NT2/D1 (cell line): ENCODE measurements at regions not wholly inside any gene's neighbourhood (a gene's known extent, or its start where the extent isn't known, plus 50 kb on each side); places are given as distances from the start of the nearest gene placed in this dataset.

Experiments
- DNase-seq: peaks from one replicate; pipeline ENCODE4 v3.0.0-alpha.2; 2011; ENCODE audit warnings: low read depth, low spot score
- H3K27me3 ChIP-seq: 2 replicates; pipeline ENCODE4 v1.6.0; 2011; ENCODE audit warnings: mild to moderate bottlenecking; ENCODE audit not compliant: insufficient read length, insufficient read depth
- H3K36me3 ChIP-seq: 2 replicates; pipeline ENCODE4 v1.6.1; 2011; ENCODE audit warnings: mild to moderate bottlenecking, low read length, mixed read lengths; ENCODE audit not compliant: insufficient read depth, insufficient read length
- H3K4me1 ChIP-seq: 2 replicates; pipeline ENCODE4 v1.5.1; 2011; ENCODE audit not compliant: insufficient read depth, insufficient read length
- H3K4me3 ChIP-seq: 2 replicates; pipeline ENCODE4 v1.5.1; 2011; ENCODE audit warnings: low read depth; ENCODE audit not compliant: insufficient read length
- H3K9ac ChIP-seq: 2 replicates; pipeline ENCODE4 v1.6.0; 2011; ENCODE audit warnings: low read depth; ENCODE audit not compliant: insufficient read length
- H3K9me3 ChIP-seq: 2 replicates; pipeline ENCODE4 v1.5.1; 2011; ENCODE audit warnings: mild to moderate bottlenecking, low read length; ENCODE audit not compliant: insufficient read depth
- SUZ12 ChIP-seq: IDR thresholded peaks from 2 replicates; pipeline ENCODE4 v1.6.1; 2011; ENCODE audit not compliant: insufficient read length, insufficient read depth; ENCODE audit errors: extremely low read depth
- YY1 ChIP-seq: IDR thresholded peaks from 2 replicates; pipeline ENCODE4 v1.6.1; 2011; ENCODE audit not compliant: insufficient read length, insufficient read depth
- ZNF274 ChIP-seq: IDR thresholded peaks from 2 replicates; pipeline ENCODE4 v1.6.1; 2011; ENCODE audit warnings: mild to moderate bottlenecking, low read depth, low read length

DNA sequence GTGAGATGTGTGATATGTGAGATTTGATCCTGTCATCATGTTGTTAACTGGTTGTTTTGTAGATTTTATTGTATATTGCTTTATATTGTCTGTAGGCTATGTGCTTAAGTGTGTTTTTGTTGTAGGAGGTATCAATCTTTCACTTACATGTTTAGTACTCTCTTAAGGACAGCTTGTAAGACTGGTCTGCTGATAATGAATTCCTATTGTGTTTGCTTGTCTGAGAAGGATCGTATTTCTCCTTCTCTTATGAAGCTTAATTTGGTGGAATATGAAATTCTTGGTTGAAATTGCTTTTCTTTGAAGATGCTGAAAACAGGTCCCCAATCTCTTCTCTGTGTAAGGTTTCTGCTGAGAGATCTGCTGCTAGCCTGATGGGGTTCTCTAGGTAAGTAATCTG lies 94.5 kb upstream of the ARHGAP5 start:
- TF ChIP-seq SUZ12 (no peak), ZNF274 (no peak), YY1 (no peak)
- no peaks in the 10 kb centered on the region for H3K36me3 ChIP-seq
- no peak for DNase-seq
- no peaks in the 10 kb centered on the region; the same call in 1 of the 2 replicates for H3K9me3 ChIP-seq
- no peak overlapping the region for H3K4me3 ChIP-seq
- no peaks in the 10 kb centered on the region for H3K4me1 ChIP-seq
- no peak overlapping the region for H3K9ac ChIP-seq
- H3K27me3 ChIP-seq: no peaks in the 10 kb centered on the region

DNA sequence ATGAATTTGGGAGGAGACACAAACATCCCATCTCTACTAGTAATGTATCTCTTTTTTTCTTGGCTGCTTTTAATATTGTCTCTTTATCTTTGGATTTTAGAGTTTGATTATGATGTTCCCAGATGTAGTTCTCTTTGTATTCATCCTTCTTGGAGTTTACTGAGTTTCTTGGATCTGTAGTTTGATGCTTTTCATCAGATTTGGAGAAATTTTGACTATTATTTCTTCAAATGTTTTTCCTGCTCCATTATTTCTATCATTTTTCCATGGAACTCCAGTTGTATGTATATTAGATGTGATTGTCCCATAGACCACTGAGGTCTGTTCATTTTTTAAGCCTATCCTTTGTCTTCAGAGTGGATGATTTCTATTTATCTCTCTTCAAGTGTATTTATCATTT lies 90.7 kb upstream of the ARHGAP5 start:
- H3K27me3 ChIP-seq: no peaks in the 10 kb centered on the region
- DNase-seq: no peak
- TF ChIP-seq SUZ12: no peak
- no peak for TF ChIP-seq ZNF274
- no peak for TF ChIP-seq YY1
- no peaks in the 10 kb centered on the region; the same call in 1 of the 2 replicates for H3K9me3 ChIP-seq
- H3K36me3 ChIP-seq: no peaks in the 10 kb centered on the region
- H3K9ac ChIP-seq: no peak overlapping the region
- no peaks in the 10 kb centered on the region for H3K4me1 ChIP-seq
- no peak overlapping the region for H3K4me3 ChIP-seq

DNA sequence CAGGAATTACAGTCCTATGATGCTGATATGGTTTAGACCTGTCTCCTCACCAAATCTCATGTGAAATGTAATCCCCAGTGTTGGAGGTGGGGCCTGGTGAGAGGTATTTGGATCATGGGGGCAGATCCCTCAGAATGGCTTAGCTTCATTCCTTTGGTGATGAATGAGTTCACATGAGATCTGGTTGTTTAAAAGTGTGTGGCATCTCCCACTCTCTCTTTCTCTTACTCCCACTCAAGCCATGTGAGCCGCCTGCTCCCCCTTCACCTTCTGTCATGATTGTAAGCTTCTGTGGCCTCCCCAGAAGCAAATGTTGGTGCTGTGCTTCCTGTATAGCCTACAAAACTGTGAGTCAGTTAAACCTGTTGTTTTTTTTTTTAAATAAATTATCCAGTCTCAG lies 89.4 kb upstream of the ARHGAP5 start:
- Histone ChIP-seq H3K9ac (no peak overlapping the region), H3K4me3 (no peak overlapping the region), H3K36me3 (no peaks in the 10 kb centered on the region), H3K27me3 (no peaks in the 10 kb centered on the region), H3K4me1 (no peaks in the 10 kb centered on the region), H3K9me3 (no peaks in the 10 kb centered on the region; the same call in 1 of the 2 replicates)
- no peak for TF ChIP-seq YY1
- no peak for TF ChIP-seq SUZ12
- TF ChIP-seq ZNF274: no peak
- DNase-seq: no peak

DNA sequence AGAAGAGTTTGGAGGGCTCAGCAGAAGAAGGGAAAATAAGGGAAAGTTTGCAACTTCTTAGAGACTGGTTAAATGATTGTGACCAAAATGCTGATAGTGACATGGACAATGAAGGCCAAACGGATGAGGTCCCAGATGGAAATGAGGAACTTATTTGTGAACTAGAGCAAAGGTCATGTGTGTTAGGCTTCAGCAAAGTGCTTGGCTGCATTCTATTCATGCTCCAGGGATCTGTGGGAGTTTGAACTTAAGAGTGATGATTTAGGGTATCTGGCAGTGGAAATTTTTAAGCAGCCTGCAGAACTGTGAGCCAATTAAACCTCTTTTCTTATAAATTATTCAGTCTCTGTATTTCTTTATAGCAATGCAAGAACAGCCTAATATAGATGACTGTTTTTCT lies 88.9 kb upstream of the ARHGAP5 start:
- Histone ChIP-seq H3K27me3 (no peaks in the 10 kb centered on the region), H3K9me3 (no peaks in the 10 kb centered on the region; the same call in 1 of the 2 replicates), H3K4me3 (no peak overlapping the region), H3K36me3 (no peaks in the 10 kb centered on the region), H3K4me1 (no peaks in the 10 kb centered on the region), H3K9ac (no peak overlapping the region)
- DNase-seq: no peak
- TF ChIP-seq ZNF274: no peak
- TF ChIP-seq YY1: no peak

DNA sequence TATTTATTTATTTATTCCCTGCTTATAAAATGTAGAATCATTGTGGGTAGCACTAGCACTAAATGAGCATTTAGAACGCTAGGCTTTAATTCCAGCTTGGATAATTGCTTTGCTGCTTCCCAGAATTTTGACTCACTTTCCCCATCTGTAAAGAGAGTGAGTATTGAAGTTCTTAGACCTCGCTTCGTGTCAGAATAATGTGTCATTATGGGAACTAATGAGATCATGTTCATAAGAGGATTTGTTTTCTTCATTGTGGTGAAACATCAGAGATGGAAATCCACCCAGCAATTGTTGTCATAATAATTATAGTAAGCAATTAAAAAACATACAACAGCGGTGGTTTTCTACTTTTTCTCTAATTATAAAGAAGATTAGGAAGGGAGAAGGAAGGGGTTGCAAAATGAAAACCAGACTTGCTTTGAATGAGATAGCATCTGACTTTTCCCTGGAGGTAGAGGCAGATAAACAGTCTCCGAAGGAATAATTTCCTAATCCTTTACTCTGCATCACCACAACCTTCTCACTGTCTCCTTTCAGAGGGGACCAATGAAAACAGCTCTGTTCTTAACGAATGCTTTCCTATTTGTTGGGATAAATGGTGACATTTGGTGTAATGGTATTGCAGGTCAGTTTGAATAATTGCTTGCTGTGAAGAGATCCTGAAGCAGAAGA lies 86.8 kb upstream of the ARHGAP5 start:
- Histone ChIP-seq H3K4me3 (no peak overlapping the region), H3K36me3 (no peaks in the 10 kb centered on the region), H3K4me1 (no peaks in the 10 kb centered on the region), H3K27me3 (no peaks in the 10 kb centered on the region), H3K9ac (no peak overlapping the region), H3K9me3 (no peaks in the 10 kb centered on the region; the same call in 1 of the 2 replicates)
- no peak for DNase-seq
- TF ChIP-seq ZNF274 (no peak), SUZ12 (no peak), YY1 (no peak)

DNA sequence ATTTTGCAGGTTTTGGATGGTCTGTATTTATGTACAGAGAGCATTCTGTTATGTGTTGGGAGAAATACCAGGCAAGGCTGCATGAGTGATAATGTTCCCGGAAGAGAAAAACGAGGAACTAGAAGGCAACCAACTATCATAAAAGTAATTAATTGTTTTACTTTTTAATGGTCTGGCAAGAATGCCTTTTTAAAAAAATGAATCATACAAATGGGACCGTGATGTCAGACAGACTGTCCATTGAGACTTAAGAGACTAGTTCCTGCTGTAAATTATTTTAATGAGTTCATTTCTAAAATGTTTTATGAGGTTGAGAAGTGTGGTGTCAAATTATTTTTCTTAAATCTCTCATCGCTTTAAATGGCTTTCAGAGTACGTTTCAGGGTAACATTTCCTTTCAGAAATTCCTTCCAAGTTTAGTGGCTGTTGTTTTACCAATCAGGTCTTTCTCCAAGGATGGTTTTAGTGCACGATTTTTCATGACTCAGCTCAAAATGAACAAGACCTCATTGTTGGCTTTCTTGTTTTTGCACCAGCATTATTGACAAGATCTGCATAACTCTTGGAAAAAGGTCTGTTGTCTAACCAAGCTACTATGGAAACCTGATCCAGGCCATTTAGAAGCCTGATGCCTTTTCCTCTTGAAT lies 86.1 kb upstream of the ARHGAP5 start:
- Histone ChIP-seq H3K36me3 (no peaks in the 10 kb centered on the region), H3K9ac (no peak overlapping the region), H3K4me3 (no peak overlapping the region), H3K9me3 (no peaks in the 10 kb centered on the region; the same call in 1 of the 2 replicates), H3K4me1 (no peaks in the 10 kb centered on the region), H3K27me3 (no peaks in the 10 kb centered on the region)
- TF ChIP-seq ZNF274 (no peak), SUZ12 (no peak), YY1 (no peak)
- DNase-seq: no peak

DNA sequence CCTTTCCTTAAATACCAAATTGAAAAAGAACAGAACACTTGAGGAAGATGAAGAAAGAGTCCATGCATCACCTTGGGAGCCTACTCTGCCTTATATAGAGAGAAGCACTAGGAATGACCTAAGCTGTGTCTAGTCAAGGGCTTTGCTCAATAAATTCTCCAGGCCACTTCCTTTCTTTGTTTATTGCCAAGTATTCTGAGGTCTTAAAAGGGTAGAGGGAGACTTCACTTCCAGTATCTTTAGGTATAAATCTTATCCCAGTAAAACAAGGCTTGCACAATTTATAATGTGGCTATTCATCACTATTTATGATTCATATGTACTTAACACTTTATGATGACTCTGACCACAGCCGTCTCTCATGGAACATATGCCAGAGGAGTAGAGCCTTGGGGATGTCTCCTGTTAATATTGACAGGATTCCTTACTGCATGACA lies 85.1 kb upstream of the ARHGAP5 start:
- TF ChIP-seq ZNF274 (no peak), YY1 (no peak), SUZ12 (no peak)
- no peak for DNase-seq
- Histone ChIP-seq H3K9me3 (no peaks in the 10 kb centered on the region), H3K27me3 (no peaks in the 10 kb centered on the region), H3K4me1 (no peaks in the 10 kb centered on the region), H3K9ac (no peak overlapping the region), H3K4me3 (no peak overlapping the region), H3K36me3 (no peaks in the 10 kb centered on the region)
